Ramos (cell line): ENCODE measurements at regions not wholly inside any gene's neighbourhood (a gene's known extent, or its start where the extent isn't known, plus 50 kb on each side); places are given as distances from the start of the nearest gene placed in this dataset.

Experiments
- in situ Hi-C: fragments of 300-500 bp; cut with MboI; formaldehyde crosslinking; loops from one replicate; pipeline ENCODE4 v1.14.3; 2022; ENCODE audit warnings: low sequenced_read_pairs; ENCODE audit not compliant: unreplicated experiment

DNA sequence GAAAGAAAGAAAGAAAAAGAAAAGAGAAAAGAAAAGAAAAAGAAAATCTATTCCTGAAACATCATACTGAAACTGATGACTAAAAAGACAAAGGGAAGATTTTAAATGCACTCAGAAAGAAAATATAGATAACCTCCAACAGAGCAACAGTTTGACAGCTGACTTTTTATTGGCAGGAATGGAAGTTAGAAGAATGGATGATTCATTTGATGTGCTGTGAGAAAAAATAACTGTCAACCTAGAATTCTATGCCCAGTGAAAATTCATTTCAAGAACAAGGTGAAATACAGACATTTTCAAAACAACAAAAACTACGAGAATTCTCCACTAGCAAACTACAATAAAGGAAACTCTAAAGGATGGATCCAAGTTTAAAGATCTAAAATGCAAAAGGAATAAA is 50.5 kb upstream of the HSPA12A start:
- in situ Hi-C loops: loop anchor here (5.0 kb wide), 1 partner anchor 379 kb away; no protein-coding TSS in a partner anchor

DNA sequence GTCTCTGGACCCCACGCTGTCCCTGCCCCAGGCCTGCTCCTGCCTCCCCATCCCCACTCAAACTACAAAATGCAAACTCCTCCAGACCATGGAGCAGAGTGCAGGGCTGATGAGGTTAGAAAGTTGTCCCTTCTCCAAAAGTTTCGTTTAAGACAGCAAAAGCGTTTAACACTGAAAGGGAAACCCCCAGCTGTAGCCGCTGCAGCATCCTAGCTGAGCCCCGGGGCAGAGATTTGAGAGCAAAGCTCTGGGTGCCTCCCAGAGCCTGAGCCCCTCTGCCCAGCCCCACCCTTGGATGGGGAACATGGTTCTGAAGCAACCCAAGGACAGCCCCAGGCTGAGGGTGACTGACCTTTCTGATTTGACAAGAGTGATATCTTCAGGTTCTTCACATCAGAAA is 52.8 kb upstream of the ENO4 start:
- in situ Hi-C loops: no loop called here

DNA sequence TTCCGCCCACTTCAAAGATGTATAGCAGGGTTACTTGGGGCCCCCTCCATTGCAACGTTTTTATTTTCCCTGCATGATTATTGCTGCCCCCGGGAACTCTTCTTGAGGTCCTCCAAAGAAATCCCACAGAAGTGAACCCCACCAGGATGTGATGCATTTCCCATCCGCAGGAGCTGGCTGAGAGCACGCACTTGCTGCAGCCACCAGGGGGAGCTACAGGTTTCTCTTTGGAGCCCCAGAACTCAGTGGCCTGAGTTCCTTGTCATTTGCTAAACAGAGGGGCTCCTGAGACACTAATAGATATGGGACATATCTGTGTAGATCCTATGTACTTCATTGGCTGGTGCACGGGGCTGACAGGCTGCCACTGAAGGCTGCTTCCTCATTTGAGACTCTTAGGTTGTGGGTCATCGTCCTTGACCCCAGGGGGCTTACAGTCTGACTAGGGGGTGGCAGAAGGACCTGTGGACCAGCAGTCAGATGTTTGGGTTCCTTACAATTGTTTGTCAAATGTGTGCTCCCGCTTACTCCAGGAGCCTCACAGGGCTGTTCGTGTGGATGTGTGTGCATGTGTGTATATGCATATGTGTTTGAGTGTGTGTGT is 52.3 kb upstream of the ENO4 start:
- in situ Hi-C loops: no loop called here

DNA sequence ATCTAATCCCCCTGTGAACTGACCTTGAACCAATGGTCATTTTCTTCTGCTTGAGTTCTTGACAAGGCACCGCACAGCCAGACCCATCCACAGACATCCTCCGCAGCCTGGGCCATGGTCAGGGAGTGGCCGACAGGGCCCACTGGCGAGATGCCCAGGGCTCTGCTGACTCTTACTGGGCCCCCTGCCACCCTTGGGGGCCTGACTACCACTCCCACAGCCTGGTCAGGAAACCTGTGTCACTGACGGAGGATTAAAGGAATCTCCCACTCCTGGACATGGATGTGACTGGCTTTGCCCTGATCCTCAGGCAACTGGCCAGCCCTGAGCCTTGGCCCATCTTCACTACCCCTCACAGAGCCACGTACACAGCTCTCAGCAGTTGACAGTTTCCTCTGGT is 50.4 kb upstream of the ENO4 start:
- in situ Hi-C loops: no loop called here
